ENCODE measurements at regions not wholly inside any gene's neighbourhood (a gene's known extent, or its start where the extent isn't known, plus 50 kb on each side); places are given as distances from the start of the nearest gene placed in this dataset.

- TF ChIP-seq CTCF (IDR thresholded peaks at IDR 0.05; ENCODE audit: control insufficient read depth, extremely low read depth, insufficient read depth) = no peak
- no peak overlapping the region for H3K4me3 ChIP-seq (ENCODE audit: low read depth, low read length)
- no peak for DNase-seq (ENCODE audit: low read depth)
Measured at GRCh38 chr17:79317916-79318315, 243.3 kb downstream of the ENGASE start.

DNA sequence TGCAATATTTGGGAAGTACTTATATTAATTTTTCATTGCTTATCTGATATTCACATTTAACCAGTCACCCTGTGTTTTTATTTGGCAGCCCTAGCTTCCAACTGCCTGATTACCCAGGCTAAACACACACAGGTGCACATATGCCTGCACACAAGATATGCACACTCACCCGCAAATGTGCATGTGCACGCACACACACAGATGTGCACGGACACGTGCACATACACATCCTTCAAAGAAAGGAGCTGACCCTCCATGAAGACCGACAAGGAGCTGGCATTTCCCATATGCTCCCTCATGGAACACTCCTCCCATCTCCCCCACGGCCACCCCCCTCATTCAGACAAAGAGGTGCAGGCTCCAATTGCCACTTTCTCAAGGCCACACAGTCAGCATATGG, 242.2 kb downstream of the ENGASE start:
- DNase-seq (ENCODE audit: low read depth) = no peak
- TF ChIP-seq CTCF (IDR thresholded peaks at IDR 0.05; ENCODE audit: control insufficient read depth, extremely low read depth, insufficient read depth) = no peak
- no peak overlapping the region for H3K4me3 ChIP-seq (ENCODE audit: low read depth, low read length)

DNA sequence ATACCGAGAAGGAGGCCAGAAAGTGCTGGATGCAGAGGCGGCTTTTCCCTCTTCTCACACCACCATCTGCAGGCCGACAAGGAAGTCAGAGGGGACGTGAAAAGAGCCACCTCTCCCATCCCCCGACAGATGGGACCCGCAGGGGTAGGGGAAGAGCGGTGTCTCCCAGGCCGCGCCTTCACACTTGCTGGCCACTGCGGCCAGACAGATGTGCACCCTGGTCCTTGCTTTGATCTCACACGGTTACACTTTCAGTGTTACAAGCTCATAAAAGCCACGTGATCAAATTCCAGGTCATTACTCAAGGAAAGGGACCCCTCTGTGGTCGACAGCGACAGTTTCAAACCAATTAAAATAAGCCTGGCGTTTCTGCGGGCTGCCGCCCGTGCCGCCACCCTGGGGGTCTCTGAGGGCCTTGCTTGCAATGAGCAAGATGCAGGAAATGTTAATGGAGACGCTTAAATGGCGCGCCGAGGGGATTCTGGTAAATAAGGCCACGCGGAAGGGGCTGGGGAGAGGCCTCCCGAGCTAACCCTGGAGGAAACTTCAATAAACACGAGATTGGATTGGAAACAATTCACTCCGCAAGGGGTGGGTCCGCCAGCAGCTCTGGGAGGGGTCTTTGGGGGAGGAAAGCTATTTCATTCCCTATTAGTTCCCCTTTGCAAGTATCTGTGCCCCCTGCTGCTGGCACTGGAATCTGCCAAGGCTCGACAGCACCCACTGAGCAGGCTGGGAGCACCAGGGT, 240.9 kb downstream of the ENGASE start:
- TF ChIP-seq CTCF (IDR thresholded peaks at IDR 0.05; ENCODE audit: control insufficient read depth, extremely low read depth, insufficient read depth) = no peak
- DNase-seq (ENCODE audit: low read depth) = no peak
- no peak overlapping the region for H3K4me3 ChIP-seq (ENCODE audit: low read depth, low read length)

DNA sequence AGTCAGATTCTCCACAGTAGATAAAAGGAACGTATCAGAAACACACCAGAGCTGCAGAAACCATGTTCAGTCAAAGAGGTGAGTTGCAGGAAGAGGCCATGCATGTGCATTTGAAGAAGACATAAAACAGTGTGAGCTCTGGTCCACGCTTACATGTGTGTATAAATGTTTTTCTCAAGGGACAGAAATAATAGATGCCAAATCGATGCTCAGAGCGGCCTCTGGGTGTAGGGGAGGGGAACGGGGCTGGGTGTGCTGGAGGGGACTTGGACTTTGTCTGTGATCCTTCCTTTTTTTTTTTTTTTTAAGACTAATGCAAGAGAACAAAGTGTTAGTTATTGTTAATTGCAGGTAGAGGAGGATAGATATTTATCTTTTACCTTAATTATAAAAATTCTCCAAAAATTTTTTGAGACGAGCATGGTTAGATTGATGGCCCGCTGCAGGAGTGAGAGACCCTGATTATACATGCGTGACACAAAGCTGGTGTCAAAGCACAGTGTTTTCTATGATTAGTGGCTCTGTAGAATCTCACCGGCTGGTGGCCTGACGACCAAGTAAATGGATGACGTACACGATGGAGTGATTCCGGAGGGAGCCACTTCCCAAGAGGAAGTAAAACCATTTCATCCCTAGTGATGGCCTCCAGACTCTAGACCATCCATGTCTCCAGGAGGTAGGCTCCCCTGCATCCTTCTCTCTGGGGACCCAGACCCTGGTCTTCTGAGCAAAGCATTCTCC, 240.2 kb downstream of the ENGASE start:
- DNase-seq (ENCODE audit: low read depth) = no peak
- TF ChIP-seq CTCF (IDR thresholded peaks at IDR 0.05; ENCODE audit: control insufficient read depth, extremely low read depth, insufficient read depth) = no peak
- H3K4me3 ChIP-seq (ENCODE audit: low read depth, low read length) = no peak overlapping the region

- DNase-seq (ENCODE audit: low read depth) = no peak
- no peak overlapping the region for H3K4me3 ChIP-seq (ENCODE audit: low read depth, low read length)
- no peak for TF ChIP-seq CTCF (IDR thresholded peaks at IDR 0.05; ENCODE audit: control insufficient read depth, extremely low read depth, insufficient read depth)
Measured at GRCh38 chr17:79311373-79311772, 236.7 kb downstream of the ENGASE start.

GRCh38 chr17:79306424-79307318, 232.0 kb downstream of the ENGASE start:
- H3K4me3 ChIP-seq (ENCODE audit: low read depth, low read length) = no peak overlapping the region
- peak; percentile 90 for DNase-seq (ENCODE audit: low read depth)
- TF ChIP-seq CTCF (IDR thresholded peaks at IDR 0.05; ENCODE audit: control insufficient read depth, extremely low read depth, insufficient read depth) = no peak

Data from LNCaP clone FGC (cell line).